ENCODE measurements at regions not wholly inside any gene's neighbourhood (a gene's known extent, or its start where the extent isn't known, plus 50 kb on each side); places are given as distances from the start of the nearest gene placed in this dataset.

DNA sequence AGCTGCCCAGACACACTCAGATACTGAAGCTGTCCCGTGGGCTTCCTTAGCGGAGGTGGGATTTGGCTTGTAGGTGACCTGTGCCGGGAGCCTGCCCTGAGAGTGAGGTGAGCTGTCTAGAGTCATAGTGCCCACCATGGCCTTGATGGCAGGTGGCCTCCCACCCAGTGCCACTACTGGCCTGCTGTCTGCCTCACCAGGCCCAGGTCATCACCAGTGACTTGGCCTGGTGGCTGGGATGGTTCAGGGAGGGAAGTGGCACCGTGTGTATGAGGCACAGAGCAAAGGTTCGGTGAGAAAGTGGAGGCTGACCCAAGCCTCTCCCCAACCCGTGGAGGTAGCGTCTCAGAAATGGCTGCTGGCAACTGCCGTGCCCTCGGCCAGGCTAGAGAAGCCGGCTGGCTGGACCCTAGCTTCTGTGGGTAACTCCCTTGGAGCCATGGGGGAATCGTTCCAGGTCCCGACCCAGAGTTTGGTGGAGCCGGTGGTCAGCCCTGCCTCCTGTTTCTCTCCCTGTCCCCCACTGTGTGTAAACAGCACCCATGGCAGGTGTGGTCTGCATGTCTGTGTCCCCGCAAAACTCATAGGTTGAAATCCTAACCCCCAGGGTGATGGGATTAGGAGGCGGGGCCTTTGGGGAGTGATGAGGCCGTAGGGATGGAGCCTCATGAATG is 155.4 kb upstream of the C1orf174 start:
- no peak for TF ChIP-seq CTCF (conservative IDR thresholded peaks at IDR 0.05)
- no peak overlapping the region for H3K27ac ChIP-seq

GRCh38 chr1:4056422-4056821 is 156.3 kb upstream of the C1orf174 start:
- no peak for TF ChIP-seq CTCF (conservative IDR thresholded peaks at IDR 0.05)
- no peak overlapping the region for H3K27ac ChIP-seq

DNA sequence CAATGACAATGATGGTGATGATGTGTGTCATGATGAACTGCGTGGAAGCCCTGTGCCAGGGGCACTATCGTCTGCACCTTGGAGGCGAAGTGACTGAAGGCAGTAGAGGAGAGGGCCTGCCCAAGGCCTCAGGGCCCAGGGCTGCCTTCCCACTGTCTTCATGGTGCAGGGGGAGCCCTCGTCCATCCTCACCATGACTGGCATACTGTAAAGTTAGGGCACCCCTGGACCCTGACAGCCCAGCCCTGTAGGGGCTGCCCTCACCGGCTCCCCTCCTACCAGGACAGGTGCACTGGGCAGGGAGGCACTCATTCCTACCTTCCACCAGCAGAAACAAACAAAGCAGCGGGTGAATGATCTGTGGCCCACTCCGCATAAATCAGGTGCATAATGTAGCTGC is 156.9 kb upstream of the C1orf174 start:
- H3K27ac ChIP-seq = no peak overlapping the region
- TF ChIP-seq CTCF (conservative IDR thresholded peaks at IDR 0.05) = no peak

- no peak for TF ChIP-seq CTCF (conservative IDR thresholded peaks at IDR 0.05)
- no peak overlapping the region for H3K27ac ChIP-seq
These were observed 157.5 kb upstream of the C1orf174 start for GRCh38 chr1:4057603-4058002.

DNA sequence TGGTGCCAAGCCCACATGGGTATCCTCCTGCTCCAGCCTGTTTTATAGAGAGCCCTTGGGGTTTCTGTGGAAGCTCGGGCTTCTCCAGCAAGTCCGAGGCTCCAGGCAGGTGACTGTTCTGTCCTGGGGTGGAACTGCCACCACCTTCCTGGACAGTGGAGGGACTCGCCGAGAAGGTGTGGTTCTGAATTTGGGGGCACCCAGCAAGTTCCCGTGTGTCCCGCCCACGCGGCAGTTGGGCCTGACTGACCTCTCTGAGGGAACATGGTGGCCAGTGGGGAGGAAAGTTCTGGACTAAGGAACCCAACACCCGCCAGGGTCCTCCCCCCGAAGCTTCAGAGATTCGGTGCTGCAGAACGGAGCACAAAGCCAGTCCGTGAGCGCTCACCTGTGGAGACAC is 158.1 kb upstream of the C1orf174 start:
- H3K27ac ChIP-seq = no peak overlapping the region
- no peak for TF ChIP-seq CTCF (conservative IDR thresholded peaks at IDR 0.05)

- no peak overlapping the region for H3K27ac ChIP-seq
- TF ChIP-seq CTCF (conservative IDR thresholded peaks at IDR 0.05) = no peak
These were observed 158.6 kb upstream of the C1orf174 start for GRCh38 chr1:4058706-4059105.

GRCh38 chr1:4059270-4059669 is 159.2 kb upstream of the C1orf174 start:
- H3K27ac ChIP-seq = no peak overlapping the region
- no peak for TF ChIP-seq CTCF (conservative IDR thresholded peaks at IDR 0.05)

Measured in VCaP (cell line).